ENCODE measurements at regions not wholly inside any gene's neighbourhood (a gene's known extent, or its start where the extent isn't known, plus 50 kb on each side); places are given as distances from the start of the nearest gene placed in this dataset.

GRCh38 chr2:42918671-42919318, 126.4 kb upstream of the HAAO start:
- H3K4me3 ChIP-seq (ENCODE audit: low read depth in 1 of 2, low read length in 2 of 2): no peak overlapping the region
- H3K27me3 ChIP-seq (ENCODE audit: control insufficient read depth in 1 of 2, insufficient read depth in 2 of 2, low read length in 2 of 2): no peaks in the 10 kb centered on the region
- H3K36me3 ChIP-seq (ENCODE audit: control insufficient read depth in 1 of 2, insufficient read depth in 2 of 2, low read length in 2 of 2): no peaks in the 10 kb centered on the region
- peaks cover 34 to 54% of the 10 kb centered on the region in 2 donors for H3K4me1 ChIP-seq (ENCODE audit: control insufficient read depth in 1 of 2, insufficient read depth in 2 of 2, low read length in 2 of 2)
- H3K9me3 ChIP-seq (ENCODE audit: control insufficient read depth in 1 of 2, low read length in 2 of 2): no peaks in the 10 kb centered on the region
- H3K27ac ChIP-seq (ENCODE audit: low read depth, low read length): no peak overlapping the region
- no peak overlapping the region for H3K9ac ChIP-seq (ENCODE audit: low read depth in 1 of 2, low read length in 2 of 2)

DNA sequence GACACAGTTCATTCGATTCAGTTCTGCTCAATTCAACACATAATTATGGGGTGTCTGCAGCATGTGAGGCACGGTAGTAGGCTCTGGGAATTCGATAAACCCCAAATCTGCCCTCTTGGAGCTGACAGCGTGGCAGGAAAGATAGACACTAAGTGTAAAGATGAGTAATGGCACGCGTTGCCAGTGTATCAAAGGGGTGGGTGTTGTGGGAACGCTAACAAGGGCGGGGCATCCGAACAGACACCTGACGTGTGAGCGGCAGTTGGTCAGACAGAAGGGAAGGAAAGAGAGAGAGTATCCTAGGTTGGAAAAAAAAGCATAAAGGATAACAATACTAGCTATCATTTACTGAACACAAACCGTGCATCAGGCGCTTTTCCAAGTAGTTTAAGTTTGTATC, 125.7 kb upstream of the HAAO start:
- peaks cover 33 to 54% of the 10 kb centered on the region in 2 donors for H3K4me1 ChIP-seq (ENCODE audit: control insufficient read depth in 1 of 2, insufficient read depth in 2 of 2, low read length in 2 of 2)
- H3K27ac ChIP-seq (ENCODE audit: low read depth, low read length): no peak overlapping the region
- no peak overlapping the region for H3K9ac ChIP-seq (ENCODE audit: low read depth in 1 of 2, low read length in 2 of 2)
- H3K4me3 ChIP-seq (ENCODE audit: low read depth in 1 of 2, low read length in 2 of 2): peak overlapping the region in 1 of 2 donors; percentile 36
- no peaks in the 10 kb centered on the region for H3K27me3 ChIP-seq (ENCODE audit: control insufficient read depth in 1 of 2, insufficient read depth in 2 of 2, low read length in 2 of 2)
- no peaks in the 10 kb centered on the region for H3K9me3 ChIP-seq (ENCODE audit: control insufficient read depth in 1 of 2, low read length in 2 of 2)
- H3K36me3 ChIP-seq (ENCODE audit: control insufficient read depth in 1 of 2, insufficient read depth in 2 of 2, low read length in 2 of 2): no peaks in the 10 kb centered on the region

DNA sequence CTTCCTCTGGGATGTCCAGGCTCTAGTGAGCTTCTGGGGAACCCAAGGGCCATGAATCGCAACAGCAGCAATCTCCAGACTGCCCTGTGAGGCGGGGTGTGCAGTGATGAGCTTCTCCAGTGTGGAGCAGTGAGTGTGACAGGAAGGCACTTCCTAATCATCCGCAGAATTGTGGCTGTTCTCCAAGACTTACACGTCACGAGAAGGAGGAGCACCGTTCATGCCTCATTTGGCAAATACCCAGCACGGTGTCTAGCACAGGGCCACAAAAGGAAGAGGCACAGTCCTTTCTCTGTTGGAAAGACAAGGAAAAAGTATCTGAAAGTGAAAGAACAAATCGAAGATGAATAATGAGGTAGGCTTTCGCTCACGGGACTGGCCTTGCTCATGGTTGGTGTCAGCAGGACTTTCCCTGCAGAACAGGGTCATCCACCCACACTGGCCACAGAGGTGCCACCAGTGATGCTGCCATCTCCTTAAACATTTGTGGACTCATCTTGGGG, 125.1 kb upstream of the HAAO start:
- no peaks in the 10 kb centered on the region for H3K36me3 ChIP-seq (ENCODE audit: control insufficient read depth in 1 of 2, insufficient read depth in 2 of 2, low read length in 2 of 2)
- no peak overlapping the region for H3K27ac ChIP-seq (ENCODE audit: low read depth, low read length)
- H3K4me3 ChIP-seq (ENCODE audit: low read depth in 1 of 2, low read length in 2 of 2): peak overlapping the region; percentile 16 to 36
- no peaks in the 10 kb centered on the region for H3K27me3 ChIP-seq (ENCODE audit: control insufficient read depth in 1 of 2, insufficient read depth in 2 of 2, low read length in 2 of 2)
- no peak overlapping the region for H3K9ac ChIP-seq (ENCODE audit: low read depth in 1 of 2, low read length in 2 of 2)
- peaks cover 29 to 51% of the 10 kb centered on the region in 2 donors for H3K4me1 ChIP-seq (ENCODE audit: control insufficient read depth in 1 of 2, insufficient read depth in 2 of 2, low read length in 2 of 2)
- no peaks in the 10 kb centered on the region for H3K9me3 ChIP-seq (ENCODE audit: control insufficient read depth in 1 of 2, low read length in 2 of 2)

DNA sequence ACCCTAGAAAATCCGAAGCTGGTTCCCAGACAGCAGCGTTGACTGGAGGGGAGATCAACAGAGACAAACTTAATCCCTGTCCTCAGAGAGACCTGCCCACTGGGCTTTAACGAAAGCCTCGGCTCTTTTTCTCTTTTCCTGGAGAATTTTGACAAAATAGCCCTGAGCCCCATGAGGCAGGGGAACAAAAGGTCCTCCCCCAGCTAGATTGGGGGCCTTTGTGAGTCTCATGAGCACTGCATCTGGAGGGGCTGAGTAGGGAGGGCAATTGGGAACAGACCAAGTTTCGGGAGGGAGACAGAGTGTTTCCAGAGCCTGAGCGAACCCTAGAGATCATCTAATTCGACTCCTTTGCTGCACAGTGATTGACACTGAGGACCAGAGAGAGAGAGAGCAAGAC, 123.9 kb upstream of the HAAO start:
- H3K4me3 ChIP-seq (ENCODE audit: low read depth in 1 of 2, low read length in 2 of 2): no peak overlapping the region
- no peaks in the 10 kb centered on the region for H3K9me3 ChIP-seq (ENCODE audit: control insufficient read depth in 1 of 2, low read length in 2 of 2)
- no peak overlapping the region for H3K27ac ChIP-seq (ENCODE audit: low read depth, low read length)
- no peak overlapping the region for H3K9ac ChIP-seq (ENCODE audit: low read depth in 1 of 2, low read length in 2 of 2)
- H3K4me1 ChIP-seq (ENCODE audit: control insufficient read depth in 1 of 2, insufficient read depth in 2 of 2, low read length in 2 of 2): peaks cover 26 to 48% of the 10 kb centered on the region in 2 donors
- no peaks in the 10 kb centered on the region for H3K27me3 ChIP-seq (ENCODE audit: control insufficient read depth in 1 of 2, insufficient read depth in 2 of 2, low read length in 2 of 2)
- H3K36me3 ChIP-seq (ENCODE audit: control insufficient read depth in 1 of 2, insufficient read depth in 2 of 2, low read length in 2 of 2): no peaks in the 10 kb centered on the region

DNA sequence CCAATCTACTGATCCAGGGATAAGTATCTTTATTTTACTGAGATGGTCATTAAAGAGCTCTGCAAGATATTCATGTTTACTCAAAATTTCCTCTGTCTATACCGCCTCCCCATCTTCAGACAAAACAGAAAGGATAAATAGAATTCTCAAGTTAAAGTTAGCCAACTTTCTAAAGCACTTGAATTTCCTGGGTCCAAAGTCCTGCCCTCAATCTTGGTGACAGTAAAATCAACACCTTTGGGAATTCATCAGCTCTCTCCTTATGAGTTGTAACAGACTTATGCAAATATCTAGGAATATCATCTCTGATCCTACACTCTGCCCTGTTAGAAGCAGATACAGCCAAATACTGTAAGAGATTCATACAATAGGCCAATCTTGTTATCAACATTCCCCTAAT, 122.5 kb upstream of the HAAO start:
- Histone ChIP-seq H3K4me1 (ENCODE audit: control insufficient read depth in 1 of 2, insufficient read depth in 2 of 2, low read length in 2 of 2) (peaks cover 26 to 48% of the 10 kb centered on the region in 2 donors), H3K9ac (ENCODE audit: low read depth in 1 of 2, low read length in 2 of 2) (no peak overlapping the region), H3K36me3 (ENCODE audit: control insufficient read depth in 1 of 2, insufficient read depth in 2 of 2, low read length in 2 of 2) (no peaks in the 10 kb centered on the region), H3K9me3 (ENCODE audit: control insufficient read depth in 1 of 2, low read length in 2 of 2) (no peaks in the 10 kb centered on the region), H3K27ac (ENCODE audit: low read depth, low read length) (no peak overlapping the region), H3K27me3 (ENCODE audit: control insufficient read depth in 1 of 2, insufficient read depth in 2 of 2, low read length in 2 of 2) (no peaks in the 10 kb centered on the region), H3K4me3 (ENCODE audit: low read depth in 1 of 2, low read length in 2 of 2) (no peak overlapping the region)

- H3K36me3 ChIP-seq (ENCODE audit: control insufficient read depth in 1 of 2, insufficient read depth in 2 of 2, low read length in 2 of 2): no peaks in the 10 kb centered on the region
- no peaks in the 10 kb centered on the region for H3K27me3 ChIP-seq (ENCODE audit: control insufficient read depth in 1 of 2, insufficient read depth in 2 of 2, low read length in 2 of 2)
- H3K9ac ChIP-seq (ENCODE audit: low read depth in 1 of 2, low read length in 2 of 2): no peak overlapping the region
- no peak overlapping the region for H3K4me3 ChIP-seq (ENCODE audit: low read depth in 1 of 2, low read length in 2 of 2)
- peaks cover 26 to 48% of the 10 kb centered on the region in 2 donors for H3K4me1 ChIP-seq (ENCODE audit: control insufficient read depth in 1 of 2, insufficient read depth in 2 of 2, low read length in 2 of 2)
- H3K27ac ChIP-seq (ENCODE audit: low read depth, low read length): no peak overlapping the region
- no peaks in the 10 kb centered on the region for H3K9me3 ChIP-seq (ENCODE audit: control insufficient read depth in 1 of 2, low read length in 2 of 2)
Observed at GRCh38 chr2:42914314-42914713, 121.9 kb upstream of the HAAO start.

- Histone ChIP-seq H3K4me3 (ENCODE audit: low read depth in 1 of 2, low read length in 2 of 2) (no peak overlapping the region), H3K9ac (ENCODE audit: low read depth in 1 of 2, low read length in 2 of 2) (no peak overlapping the region), H3K4me1 (ENCODE audit: control insufficient read depth in 1 of 2, insufficient read depth in 2 of 2, low read length in 2 of 2) (peaks cover 30 to 46% of the 10 kb centered on the region in 2 donors), H3K27ac (ENCODE audit: low read depth, low read length) (no peak overlapping the region), H3K9me3 (ENCODE audit: control insufficient read depth in 1 of 2, low read length in 2 of 2) (no peaks in the 10 kb centered on the region), H3K27me3 (ENCODE audit: control insufficient read depth in 1 of 2, insufficient read depth in 2 of 2, low read length in 2 of 2) (no peaks in the 10 kb centered on the region), H3K36me3 (ENCODE audit: control insufficient read depth in 1 of 2, insufficient read depth in 2 of 2, low read length in 2 of 2) (no peaks in the 10 kb centered on the region)
Observed at GRCh38 chr2:42913280-42913878, 121.0 kb upstream of the HAAO start.

- Histone ChIP-seq H3K27ac (ENCODE audit: low read depth, low read length) (no peak overlapping the region), H3K9ac (ENCODE audit: low read depth in 1 of 2, low read length in 2 of 2) (no peak overlapping the region), H3K4me3 (ENCODE audit: low read depth in 1 of 2, low read length in 2 of 2) (no peak overlapping the region), H3K9me3 (ENCODE audit: control insufficient read depth in 1 of 2, low read length in 2 of 2) (no peaks in the 10 kb centered on the region), H3K36me3 (ENCODE audit: control insufficient read depth in 1 of 2, insufficient read depth in 2 of 2, low read length in 2 of 2) (no peaks in the 10 kb centered on the region), H3K27me3 (ENCODE audit: control insufficient read depth in 1 of 2, insufficient read depth in 2 of 2, low read length in 2 of 2) (no peaks in the 10 kb centered on the region), H3K4me1 (ENCODE audit: control insufficient read depth in 1 of 2, insufficient read depth in 2 of 2, low read length in 2 of 2) (peaks cover 31 to 46% of the 10 kb centered on the region in 2 donors)
Observed at GRCh38 chr2:42910645-42911405, 118.4 kb upstream of the HAAO start.

DNA sequence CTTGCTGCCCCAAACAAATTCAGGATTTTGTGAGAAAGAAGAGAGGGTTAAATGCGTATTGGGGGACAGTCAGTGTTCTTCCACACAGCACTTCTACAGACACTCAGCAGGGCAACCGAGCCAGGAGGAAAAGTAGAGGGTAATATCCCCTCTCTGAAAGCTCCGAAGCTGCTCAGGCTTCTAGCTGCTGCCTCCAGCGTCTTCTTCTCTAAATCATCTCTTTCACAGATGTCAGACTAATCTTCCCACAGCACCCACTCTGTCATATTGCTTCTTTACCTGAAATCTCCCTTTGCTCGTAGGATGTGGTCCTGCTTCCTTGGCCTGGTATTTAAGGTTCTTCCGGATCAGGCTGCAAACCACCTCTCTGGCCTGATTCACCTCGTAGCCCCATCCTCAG, 117.6 kb upstream of the HAAO start:
- no peak overlapping the region for H3K9ac ChIP-seq (ENCODE audit: low read depth in 1 of 2, low read length in 2 of 2)
- no peaks in the 10 kb centered on the region for H3K36me3 ChIP-seq (ENCODE audit: control insufficient read depth in 1 of 2, insufficient read depth in 2 of 2, low read length in 2 of 2)

GRCh38 chr2:42908518-42909200, 116.3 kb upstream of the HAAO start:
- H3K4me3 ChIP-seq (ENCODE audit: low read depth in 1 of 2, low read length in 2 of 2): no peak overlapping the region
- no peak overlapping the region for H3K9ac ChIP-seq (ENCODE audit: low read depth in 1 of 2, low read length in 2 of 2)
- H3K27me3 ChIP-seq (ENCODE audit: control insufficient read depth in 1 of 2, insufficient read depth in 2 of 2, low read length in 2 of 2): no peaks in the 10 kb centered on the region
- H3K27ac ChIP-seq (ENCODE audit: low read depth, low read length): peak overlapping the region; percentile 43
- H3K36me3 ChIP-seq (ENCODE audit: control insufficient read depth in 1 of 2, insufficient read depth in 2 of 2, low read length in 2 of 2): no peaks in the 10 kb centered on the region
- H3K9me3 ChIP-seq (ENCODE audit: control insufficient read depth in 1 of 2, low read length in 2 of 2): no peaks in the 10 kb centered on the region
- H3K4me1 ChIP-seq (ENCODE audit: control insufficient read depth in 1 of 2, insufficient read depth in 2 of 2, low read length in 2 of 2): peaks cover 45% of the 10 kb centered on the region in 2 donors

More for the DNA sequence above, 117.6 kb upstream of the HAAO start:
- Histone ChIP-seq H3K4me3 (ENCODE audit: low read depth in 1 of 2, low read length in 2 of 2) (no peak overlapping the region), H3K27me3 (ENCODE audit: control insufficient read depth in 1 of 2, insufficient read depth in 2 of 2, low read length in 2 of 2) (no peaks in the 10 kb centered on the region), H3K4me1 (ENCODE audit: control insufficient read depth in 1 of 2, insufficient read depth in 2 of 2, low read length in 2 of 2) (peaks cover 38 to 53% of the 10 kb centered on the region in 2 donors), H3K27ac (ENCODE audit: low read depth, low read length) (no peak overlapping the region), H3K9me3 (ENCODE audit: control insufficient read depth in 1 of 2, low read length in 2 of 2) (no peaks in the 10 kb centered on the region)
